SK-N-SH (cell line): ENCODE measurements at regions not wholly inside any gene's neighbourhood (a gene's known extent, or its start where the extent isn't known, plus 50 kb on each side); places are given as distances from the start of the nearest gene placed in this dataset.

ENCODE experiments used
- CTCF ChIP-seq: fragments of 200-600 bp; sonication (generic); IDR thresholded peaks from 2 replicates; pipeline ENCODE4 v1.6.1; 2017; ENCODE audit warnings: antibody characterized with exemption, mild to moderate bottlenecking, moderate library complexity
- EZH2phosphoT487 ChIP-seq: fragments of 200-600 bp; sonication (generic); IDR thresholded peaks from 2 replicates; pipeline ENCODE4 v1.6.1; 2017; ENCODE audit warnings: low read depth, mixed run types, mild to moderate bottlenecking, antibody characterized with exemption, moderate library complexity, borderline replicate concordance
- MXI1 ChIP-seq: IDR thresholded peaks from 2 replicates; pipeline ENCODE4 v1.6.1; 2012; ENCODE audit warnings: mild to moderate bottlenecking, low read depth, low read length, improper control_type of control experiment
- PBX3 ChIP-seq: IDR thresholded peaks from 2 replicates; pipeline ENCODE4; 2012
- POLR2AphosphoS5 ChIP-seq: IDR thresholded peaks from 2 replicates; pipeline ENCODE4 v1.6.1; 2012; ENCODE audit warnings: low read depth, low read length
- RAD21 ChIP-seq: IDR thresholded peaks from 2 replicates; pipeline ENCODE4 v1.6.1; 2012; ENCODE audit warnings: mild to moderate bottlenecking, low read length
- RCOR1 ChIP-seq: fragments of 150-350 bp; IDR thresholded peaks from 2 replicates; pipeline ENCODE4 v1.6.1; 2017; ENCODE audit warnings: antibody characterized with exemption, low read length
- REST ChIP-seq: IDR thresholded peaks from 2 replicates; pipeline ENCODE4 v1.6.1; 2012; ENCODE audit warnings: mild to moderate bottlenecking, low read depth, low read length, moderate library complexity
- USF1 ChIP-seq: IDR thresholded peaks from 2 replicates; pipeline ENCODE4 v1.4.0; 2012; ENCODE audit warnings: low read depth, borderline replicate concordance
- ZBTB33 ChIP-seq: IDR thresholded peaks from 2 replicates; pipeline ENCODE4 v1.4.0; 2012; ENCODE audit warnings: low read depth, borderline replicate concordance

- TF ChIP-seq RCOR1: no peak
- no peak for TF ChIP-seq CTCF
- no peak for TF ChIP-seq PBX3
- no peak for TF ChIP-seq MXI1
- no peak for TF ChIP-seq POLR2AphosphoS5
- TF ChIP-seq ZBTB33: no peak
- no peak for TF ChIP-seq USF1
- no peak for TF ChIP-seq RAD21
- no peak for TF ChIP-seq REST
- TF ChIP-seq EZH2phosphoT487: no peak
Measured at GRCh38 chr2:9774266-9774665, 69.0 kb upstream of the TAF1B start.
